Osteocyte (in vitro differentiated cells): ENCODE measurements at regions not wholly inside any gene's neighbourhood (a gene's known extent, or its start where the extent isn't known, plus 50 kb on each side); places are given as distances from the start of the nearest gene placed in this dataset.

Experiments used
- DNase-seq: peaks from one replicate; pipeline ENCODE4 v3.0.0; 2021; ENCODE audit warnings: mixed read lengths; ENCODE audit not compliant: unreplicated experiment; ENCODE audit errors: extremely low spot score
- H3K27ac Mint-ChIP-seq: one replicate; pipeline ENCODE4 v1.8.0; 2021; ENCODE audit warnings: mild to moderate bottlenecking, mixed read lengths; ENCODE audit not compliant: unreplicated experiment
- H3K27me3 Mint-ChIP-seq: one replicate; pipeline ENCODE4 v1.8.0; 2021; ENCODE audit warnings: mixed read lengths; ENCODE audit not compliant: unreplicated experiment
- H3K36me3 Mint-ChIP-seq: one replicate; pipeline ENCODE4 v1.8.0; 2021; ENCODE audit warnings: mixed read lengths; ENCODE audit not compliant: unreplicated experiment
- H3K4me1 Mint-ChIP-seq: one replicate; pipeline ENCODE4 v1.8.0; 2021; ENCODE audit warnings: mixed read lengths; ENCODE audit not compliant: unreplicated experiment
- H3K4me3 Mint-ChIP-seq: one replicate; pipeline ENCODE4 v1.8.0; 2021; ENCODE audit warnings: mild to moderate bottlenecking, moderate library complexity, mixed read lengths; ENCODE audit not compliant: unreplicated experiment
- H3K9me3 Mint-ChIP-seq: one replicate; pipeline ENCODE4 v1.8.0; 2021; ENCODE audit warnings: mixed read lengths; ENCODE audit not compliant: unreplicated experiment
- CTCF ChIP-seq: fragments of 200-600 bp; sonication (generic); IDR thresholded peaks from 2 replicates; pipeline ENCODE4 v1.5.0; 2021; ENCODE audit warnings: antibody characterized with exemption, mild to moderate bottlenecking, moderate library complexity

DNA sequence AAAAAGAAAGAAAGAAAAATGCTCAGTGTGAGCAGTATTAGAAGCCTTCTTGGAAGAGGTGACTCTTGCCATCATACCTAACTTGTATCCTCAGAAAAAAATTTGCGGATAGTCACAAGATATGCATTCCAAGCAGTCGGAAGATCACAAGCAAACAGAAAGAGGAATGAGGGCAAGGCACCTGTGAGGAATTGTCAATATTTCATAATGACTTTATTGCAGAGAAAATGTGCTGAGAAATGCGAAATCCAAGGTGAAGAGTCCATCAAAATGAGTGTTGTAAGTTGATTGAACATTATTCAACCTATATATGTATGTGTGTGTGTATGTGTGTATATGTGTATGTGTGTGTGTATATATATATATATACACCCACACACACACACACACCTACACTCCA lies 1624.7 kb upstream of the LRRTM3 start:
- Mint-ChIP-seq H3K4me1 (no peaks in the 10 kb centered on the region), H3K27ac (no peak overlapping the region), H3K4me3 (no peak overlapping the region), H3K27me3 (peaks cover 2% of the 10 kb centered on the region), H3K9me3 (no peaks in the 10 kb centered on the region), H3K36me3 (no peaks in the 10 kb centered on the region)
- no peak for TF ChIP-seq CTCF
- no peak for DNase-seq

DNA sequence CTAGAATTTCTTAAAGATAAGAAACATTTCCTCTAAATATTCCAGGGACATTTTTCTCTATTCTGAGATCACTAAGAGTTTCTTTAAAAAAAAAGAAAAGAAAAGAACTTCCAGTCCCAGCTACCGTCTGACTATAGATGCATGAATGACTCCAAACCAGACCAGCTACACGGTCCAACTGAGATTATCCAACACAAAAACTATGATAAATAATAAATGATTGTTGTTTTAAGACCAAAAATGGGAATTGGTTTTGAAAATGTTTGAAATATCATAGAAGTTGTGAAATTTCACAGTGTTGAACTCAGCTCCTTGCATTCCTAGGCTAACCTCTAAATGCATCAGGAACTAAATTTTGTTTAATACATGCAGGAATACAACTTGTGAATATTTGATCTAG lies 1619.6 kb upstream of the LRRTM3 start:
- Mint-ChIP-seq H3K36me3 (no peaks in the 10 kb centered on the region), H3K4me3 (no peak overlapping the region), H3K27ac (no peak overlapping the region), H3K9me3 (no peaks in the 10 kb centered on the region), H3K27me3 (peaks cover 3% of the 10 kb centered on the region), H3K4me1 (no peaks in the 10 kb centered on the region)
- DNase-seq: no peak
- no peak for TF ChIP-seq CTCF

DNA sequence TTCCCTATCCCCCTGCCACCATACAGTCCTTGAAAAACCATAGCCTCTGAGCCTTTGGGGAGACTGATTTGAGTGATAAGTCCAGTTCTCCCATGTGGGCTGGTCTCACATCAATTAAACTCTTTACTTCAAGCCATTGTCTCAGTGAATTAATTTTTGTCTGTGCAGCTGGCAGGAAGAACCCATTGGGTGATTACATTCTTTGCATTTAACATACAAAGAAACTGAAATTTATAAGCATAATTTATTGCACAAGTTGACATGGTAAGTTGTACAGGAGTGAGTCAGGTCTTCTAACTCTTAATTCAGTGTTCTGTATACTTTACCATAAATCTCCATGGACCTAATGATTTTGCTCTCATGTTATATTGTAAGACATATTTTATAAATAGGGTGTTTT lies 1613.0 kb upstream of the LRRTM3 start:
- no peak overlapping the region for H3K27ac Mint-ChIP-seq
- H3K36me3 Mint-ChIP-seq: no peaks in the 10 kb centered on the region
- TF ChIP-seq CTCF: no peak
- H3K4me3 Mint-ChIP-seq: no peak overlapping the region
- H3K27me3 Mint-ChIP-seq: peaks cover 3% of the 10 kb centered on the region
- H3K4me1 Mint-ChIP-seq: no peaks in the 10 kb centered on the region
- DNase-seq: no peak
- H3K9me3 Mint-ChIP-seq: no peaks in the 10 kb centered on the region

GRCh38 chr10:65313406-65313805 lies 1612.4 kb upstream of the LRRTM3 start:
- Mint-ChIP-seq H3K27ac (no peak overlapping the region), H3K27me3 (peaks cover 3% of the 10 kb centered on the region), H3K36me3 (no peaks in the 10 kb centered on the region), H3K4me3 (no peak overlapping the region), H3K9me3 (no peaks in the 10 kb centered on the region), H3K4me1 (no peaks in the 10 kb centered on the region)
- no peak for TF ChIP-seq CTCF
- no peak for DNase-seq

GRCh38 chr10:65314253-65314652 lies 1611.6 kb upstream of the LRRTM3 start:
- Mint-ChIP-seq H3K27me3 (no peaks in the 10 kb centered on the region), H3K36me3 (no peaks in the 10 kb centered on the region), H3K4me3 (no peak overlapping the region), H3K9me3 (no peaks in the 10 kb centered on the region), H3K27ac (no peak overlapping the region), H3K4me1 (no peaks in the 10 kb centered on the region)
- TF ChIP-seq CTCF: no peak
- DNase-seq: no peak
